ENCODE measurements at regions not wholly inside any gene's neighbourhood (a gene's known extent, or its start where the extent isn't known, plus 50 kb on each side); places are given as distances from the start of the nearest gene placed in this dataset.

GRCh38 chr9:84575705-84576104 is 93.8 kb upstream of the NTRK2 start:
- intact Hi-C loops (cut with micrococcal nuclease) = no loop called here

- intact Hi-C loops (cut with micrococcal nuclease) = loop anchor here (2.0 kb wide), 1 partner anchor 49 kb away; no protein-coding TSS in a partner anchor
Measured at GRCh38 chr9:84583866-84584265, 85.7 kb upstream of the NTRK2 start.

- intact Hi-C loops (cut with micrococcal nuclease) = no loop called here
Measured at GRCh38 chr9:84586662-84587061, 82.9 kb upstream of the NTRK2 start.

- intact Hi-C loops (cut with micrococcal nuclease) = no loop called here
Measured at GRCh38 chr9:84587153-84587552, 82.4 kb upstream of the NTRK2 start.

- intact Hi-C loops (cut with micrococcal nuclease) = no loop called here
Measured at GRCh38 chr9:84589542-84589941, 80.0 kb upstream of the NTRK2 start.

DNA sequence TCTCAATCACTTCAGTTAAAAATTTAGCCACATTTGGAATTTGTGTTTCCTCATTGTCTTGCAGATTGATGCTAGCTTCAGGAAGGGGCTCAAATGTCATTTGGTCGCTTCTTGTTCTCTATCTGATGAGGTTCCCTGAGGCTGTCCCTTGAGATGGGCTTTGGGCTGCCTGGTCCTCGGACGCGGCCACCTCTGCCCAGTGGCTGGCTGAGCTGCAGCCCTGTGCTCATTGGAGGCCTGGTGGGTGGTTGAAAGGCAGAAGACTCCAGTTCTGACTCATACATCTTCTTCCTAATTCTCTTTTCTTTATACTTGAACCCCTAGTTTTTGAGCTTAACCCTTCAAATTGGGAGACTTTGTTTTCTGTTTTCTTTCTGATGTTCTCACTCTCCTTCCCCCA is 78.8 kb upstream of the NTRK2 start:
- intact Hi-C loops (cut with micrococcal nuclease) = no loop called here

DNA sequence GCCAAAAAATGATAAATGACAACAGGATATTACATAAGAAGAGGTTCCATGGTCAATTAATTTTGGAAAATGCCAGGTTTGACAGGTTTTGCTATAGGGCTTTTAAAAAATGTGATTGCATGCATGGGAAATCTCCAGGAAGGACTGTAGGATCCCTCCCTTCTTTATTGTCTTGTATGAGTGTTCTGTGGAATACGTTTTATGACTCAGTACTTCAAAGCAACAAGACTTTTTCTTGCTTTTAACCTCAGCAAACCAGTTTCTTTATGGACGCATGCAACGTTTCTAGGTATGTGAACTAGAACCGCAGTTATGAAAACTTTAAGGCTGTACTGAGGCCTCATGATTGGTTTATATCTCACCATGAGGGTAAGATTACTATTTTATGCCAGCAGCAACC is 76.6 kb upstream of the NTRK2 start:
- intact Hi-C loops (cut with micrococcal nuclease) = no loop called here

- intact Hi-C loops (cut with micrococcal nuclease) = no loop called here
Measured at GRCh38 chr9:84593352-84593751, 76.2 kb upstream of the NTRK2 start.

DNA sequence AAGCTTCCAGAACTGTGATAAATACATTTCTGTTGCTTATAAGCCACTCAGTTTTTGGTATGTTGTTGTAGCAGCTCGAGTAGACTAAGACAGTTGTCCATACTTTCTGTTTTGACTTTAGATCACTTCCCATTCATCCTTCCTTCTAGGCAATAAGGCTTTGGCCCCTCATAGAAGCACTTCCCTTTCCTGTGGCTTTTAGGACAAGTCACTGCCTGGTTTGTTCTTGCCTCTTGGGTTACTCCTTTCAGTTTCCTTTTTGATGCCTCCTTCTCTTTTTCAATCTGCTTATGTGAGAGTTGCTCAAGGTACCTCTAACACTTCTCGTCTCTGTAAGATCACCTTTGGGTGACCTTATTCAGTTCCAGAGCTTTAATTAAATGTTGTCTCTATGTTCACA is 72.4 kb upstream of the NTRK2 start:
- intact Hi-C loops (cut with micrococcal nuclease) = no loop called here

DNA sequence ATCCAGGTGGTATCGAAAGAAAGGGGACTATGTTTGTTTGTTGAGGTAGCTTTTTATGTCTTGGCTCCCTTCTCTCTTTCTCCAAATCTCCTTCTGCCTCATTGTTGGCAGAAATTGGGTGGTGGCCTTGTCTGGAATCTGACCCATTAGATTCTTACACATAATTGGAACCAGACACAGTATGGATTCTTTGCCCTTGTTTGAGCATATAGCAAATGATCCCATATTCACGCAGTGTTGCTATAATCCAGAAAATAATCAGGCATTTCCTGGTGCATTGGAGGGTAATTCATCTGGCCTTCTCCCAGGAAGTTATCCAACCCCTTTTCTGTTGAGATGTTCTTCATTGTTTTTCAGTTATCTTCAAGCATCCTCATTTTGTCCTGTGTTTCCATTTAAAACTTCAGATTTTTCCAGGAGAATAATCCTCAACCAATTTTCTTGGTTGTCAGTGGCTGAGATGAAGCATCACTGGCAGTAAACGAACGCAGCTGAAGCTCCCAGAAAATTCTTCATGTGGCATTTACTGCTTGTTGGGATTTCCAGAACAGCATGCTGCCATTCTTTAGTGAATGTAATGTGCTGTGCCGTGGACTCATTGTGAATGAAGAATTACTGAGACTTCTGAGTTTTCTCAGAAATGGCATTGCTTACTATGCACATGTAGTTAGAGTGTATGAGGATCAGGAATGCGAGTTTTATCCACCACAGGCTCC is 70.5 kb upstream of the NTRK2 start:
- intact Hi-C loops (cut with micrococcal nuclease) = no loop called here

DNA sequence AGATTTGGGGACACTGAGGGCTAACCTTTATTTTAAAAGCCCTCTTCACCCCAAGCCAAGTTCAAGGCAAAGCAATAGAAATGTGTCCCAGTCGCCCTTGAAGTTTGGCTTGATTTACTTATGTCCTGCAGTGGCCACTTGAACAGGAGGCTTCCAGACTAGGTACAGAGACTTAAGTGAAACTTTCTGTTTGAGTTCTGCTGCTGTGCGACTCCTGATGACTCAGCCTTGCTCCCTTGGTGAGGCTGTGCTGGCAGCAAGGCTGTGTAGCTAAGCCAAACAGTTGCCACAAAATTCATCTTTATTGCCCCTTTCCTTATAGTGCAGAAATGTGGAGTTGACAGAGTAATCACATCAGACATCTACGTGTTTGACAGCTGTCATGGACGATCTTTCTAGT is 68.8 kb upstream of the NTRK2 start:
- intact Hi-C loops (cut with micrococcal nuclease) = no loop called here

DNA sequence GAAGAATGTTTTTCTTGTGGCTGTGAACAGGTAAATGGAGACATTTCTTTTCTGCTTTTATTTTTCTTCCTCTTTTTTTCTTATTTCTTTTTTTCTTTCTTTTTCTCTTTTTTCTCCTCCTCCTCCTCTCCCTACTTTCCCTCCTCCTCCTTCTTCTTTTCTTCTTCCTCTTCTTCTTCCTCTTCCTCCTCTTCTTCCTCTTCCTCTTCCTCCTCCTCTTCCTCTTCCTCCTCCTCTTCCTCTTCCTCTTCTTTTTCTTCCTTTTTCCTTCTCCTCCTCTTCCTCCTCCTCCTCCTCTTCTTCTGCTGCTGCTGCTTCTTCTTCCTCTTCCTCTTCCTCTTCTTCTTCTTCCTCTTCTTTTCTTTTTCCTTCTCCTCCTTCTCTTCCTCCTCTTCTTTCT is 65.3 kb upstream of the NTRK2 start:
- intact Hi-C loops (cut with micrococcal nuclease) = no loop called here

- intact Hi-C loops (cut with micrococcal nuclease) = no loop called here
Measured at GRCh38 chr9:84609779-84610178, 59.8 kb upstream of the NTRK2 start.

GRCh38 chr9:84613431-84613830 is 56.1 kb upstream of the NTRK2 start:
- intact Hi-C loops (cut with micrococcal nuclease) = no loop called here

GRCh38 chr9:84615544-84615943 is 54.0 kb upstream of the NTRK2 start:
- intact Hi-C loops (cut with micrococcal nuclease) = no loop called here

DNA sequence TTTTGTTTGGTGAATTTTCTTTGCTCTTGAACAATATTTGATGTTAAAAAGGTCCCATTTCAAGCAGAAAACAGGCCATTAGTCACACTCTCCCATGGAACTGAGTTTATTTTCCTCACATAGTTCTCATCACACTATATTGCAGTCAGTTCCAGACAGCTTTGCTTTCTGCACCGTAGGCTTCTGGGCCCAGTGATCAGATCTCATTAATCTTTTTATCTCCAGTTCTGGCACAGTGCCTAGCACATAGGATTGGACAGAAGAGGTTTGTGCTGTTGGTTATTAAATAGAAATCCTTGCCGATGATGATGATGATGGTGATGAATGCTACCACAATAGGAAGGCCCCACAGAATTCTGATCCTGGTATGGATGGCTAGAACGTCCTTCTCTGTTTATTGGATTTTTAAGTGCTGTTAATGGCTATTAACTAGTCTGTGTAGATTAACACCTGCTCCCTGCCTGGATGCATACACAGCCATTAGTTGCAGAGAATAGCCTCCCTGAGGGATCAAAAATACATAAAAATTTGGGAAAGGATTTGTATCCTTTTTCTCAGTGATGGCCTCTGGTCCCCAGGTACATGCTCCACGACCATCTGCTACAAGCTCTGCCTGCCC is 52.0 kb upstream of the NTRK2 start:
- intact Hi-C loops (cut with micrococcal nuclease) = no loop called here

Data from T-helper 1 cell treated with Interleukin-12 subunit alpha and Interleukin-12 subunit beta and Interleukin-4 antibody, amounts not matched to agents 30 ng/mL and 1 ng/mL, for 36 hours (primary cell).